Activated naive CD4-positive, alpha-beta T cell treated with anti-CD3 and anti-CD28 coated beads, Interleukin-2, amount 10 ng/mL, durations not matched to agents 7 days and 5 days (primary cell): ENCODE measurements at regions not wholly inside any gene's neighbourhood (a gene's known extent, or its start where the extent isn't known, plus 50 kb on each side); places are given as distances from the start of the nearest gene placed in this dataset.

Experiments used
- CTCF ChIA-PET: fragments of 350-600 bp; sonication (Branson Sonifier 250); formaldehyde crosslinking; loops from one replicate; lab custom pipeline; 2021; ENCODE audit warnings: antibody characterized with exemption; lab: Charles Lee
- DNase-seq: peaks from one replicate; pipeline ENCODE4 v3.0.0-alpha.2; 2020
- H3K27ac Mint-ChIP-seq: one replicate; pipeline ENCODE4 v1.8.0; 2021; ENCODE audit warnings: mild to moderate bottlenecking, moderate library complexity, mixed read lengths
- H3K27me3 Mint-ChIP-seq: one replicate; pipeline ENCODE4 v1.8.0; 2021; ENCODE audit warnings: mild to moderate bottlenecking, mixed read lengths
- H3K36me3 Mint-ChIP-seq: one replicate; pipeline ENCODE4 v1.8.0; 2021; ENCODE audit warnings: mixed read lengths
- H3K4me1 Mint-ChIP-seq: one replicate; pipeline ENCODE4 v1.8.0; 2021; ENCODE audit warnings: mixed read lengths
- H3K4me3 Mint-ChIP-seq: one replicate; pipeline ENCODE4 v1.8.0; 2021; ENCODE audit warnings: mild to moderate bottlenecking, moderate library complexity, mixed read lengths
- H3K9me3 Mint-ChIP-seq: one replicate; pipeline ENCODE4 v1.8.0; 2021; ENCODE audit warnings: mixed read lengths

DNA sequence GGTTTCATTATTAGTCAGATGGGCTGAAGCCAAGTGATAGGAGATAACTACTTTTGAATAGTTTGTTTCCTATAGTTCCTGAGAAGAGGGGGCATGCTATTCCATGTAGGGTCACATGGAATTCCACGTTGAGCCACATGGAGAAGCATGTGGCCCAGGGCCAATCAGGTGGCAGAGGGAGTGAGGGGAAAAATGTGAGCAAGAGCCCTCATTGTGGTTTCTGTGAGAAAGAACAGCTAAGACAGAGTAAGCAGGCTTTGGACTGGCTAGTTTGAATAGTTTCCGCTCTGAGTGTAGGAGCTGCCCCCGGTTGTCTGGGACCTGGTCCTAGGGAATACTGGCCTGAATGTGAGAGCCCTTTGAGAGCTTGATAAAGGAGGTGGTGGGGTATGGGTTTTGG lies 69.9 kb upstream of the CNTNAP4 start:
- H3K4me3 Mint-ChIP-seq, result no peak overlapping the region
- H3K4me1 Mint-ChIP-seq, result no peaks in the 10 kb centered on the region
- H3K9me3 Mint-ChIP-seq, result peaks cover 3% of the 10 kb centered on the region
- CTCF ChIA-PET, result no interaction called here
- no peak for DNase-seq
- no peak overlapping the region for H3K27ac Mint-ChIP-seq
- no peaks in the 10 kb centered on the region for H3K27me3 Mint-ChIP-seq
- H3K36me3 Mint-ChIP-seq, result no peaks in the 10 kb centered on the region

DNA sequence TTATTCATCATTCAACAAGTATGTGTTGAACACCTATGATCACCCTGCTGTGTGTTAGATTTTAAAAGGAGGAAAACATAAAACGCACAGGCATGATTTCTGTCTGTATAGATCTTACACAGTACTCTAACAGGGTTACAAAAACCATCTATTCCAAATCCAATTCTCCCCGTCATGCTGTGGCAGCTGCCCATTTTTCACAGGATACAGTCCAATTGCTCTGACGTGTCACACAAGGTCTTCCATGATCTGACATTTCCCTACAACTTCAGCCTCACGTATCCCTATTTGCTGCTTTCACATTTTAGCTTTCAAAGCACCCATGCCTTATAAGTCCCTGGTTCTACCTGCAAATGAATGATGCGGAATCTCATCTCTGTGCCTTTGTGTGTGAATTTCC lies 67.0 kb upstream of the CNTNAP4 start:
- CTCF ChIA-PET, result no interaction called here
- Mint-ChIP-seq H3K9me3 (peaks cover 4% of the 10 kb centered on the region), H3K4me1 (no peaks in the 10 kb centered on the region), H3K27ac (no peak overlapping the region), H3K27me3 (no peaks in the 10 kb centered on the region), H3K4me3 (no peak overlapping the region), H3K36me3 (no peaks in the 10 kb centered on the region)
- DNase-seq, result no peak

DNA sequence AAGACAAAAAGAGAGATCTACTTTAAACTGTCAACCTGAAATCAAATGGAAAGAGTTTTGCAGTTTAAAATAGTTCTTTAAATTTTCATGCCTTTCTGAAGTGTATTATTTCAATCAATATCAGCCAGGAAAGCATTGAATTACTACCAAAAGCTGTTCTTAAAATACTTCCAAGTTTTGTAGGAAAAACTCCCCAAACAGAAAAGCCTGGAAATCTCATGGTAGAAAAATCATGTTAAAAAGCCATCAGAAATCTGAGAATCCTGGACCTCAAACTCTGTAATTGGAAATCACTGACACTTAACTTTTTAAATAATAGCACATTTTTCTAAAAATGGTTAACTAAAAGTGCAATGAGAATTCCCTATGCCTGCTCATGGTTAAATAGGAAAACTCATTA lies 63.3 kb upstream of the CNTNAP4 start:
- no peak for DNase-seq
- no peak overlapping the region for H3K4me3 Mint-ChIP-seq
- peaks cover 4% of the 10 kb centered on the region for H3K9me3 Mint-ChIP-seq
- H3K4me1 Mint-ChIP-seq, result no peaks in the 10 kb centered on the region
- no peaks in the 10 kb centered on the region for H3K27me3 Mint-ChIP-seq
- no peak overlapping the region for H3K27ac Mint-ChIP-seq
- no peaks in the 10 kb centered on the region for H3K36me3 Mint-ChIP-seq
- CTCF ChIA-PET, result interaction anchor here (0.6 kb wide), 1 partner anchor 744 kb away, joined by 3 read pairs; no protein-coding TSS in a partner anchor

DNA sequence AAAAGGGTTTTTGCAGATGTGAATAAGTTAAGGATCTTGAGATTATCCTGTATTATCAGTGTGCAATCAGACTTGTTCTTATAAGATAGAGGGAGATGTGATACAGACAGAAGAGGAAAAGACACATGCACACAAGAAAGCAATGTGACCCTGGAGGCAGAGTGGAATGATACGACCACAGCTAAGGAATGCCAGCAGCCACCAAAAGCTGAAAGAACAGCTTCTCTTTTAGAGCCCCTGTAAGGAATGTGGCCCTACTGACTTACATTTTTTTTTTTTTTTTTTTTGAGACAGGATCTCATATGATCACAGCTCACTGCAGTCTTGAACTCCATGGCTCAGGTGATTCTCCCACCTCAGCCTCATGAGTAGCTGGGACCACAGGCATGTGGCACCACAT lies 62.3 kb upstream of the CNTNAP4 start:
- Mint-ChIP-seq H3K9me3 (peaks cover 4% of the 10 kb centered on the region), H3K36me3 (no peaks in the 10 kb centered on the region), H3K27ac (no peak overlapping the region), H3K4me1 (no peaks in the 10 kb centered on the region), H3K27me3 (no peaks in the 10 kb centered on the region), H3K4me3 (no peak overlapping the region)
- no peak for DNase-seq
- CTCF ChIA-PET, result no interaction called here

DNA sequence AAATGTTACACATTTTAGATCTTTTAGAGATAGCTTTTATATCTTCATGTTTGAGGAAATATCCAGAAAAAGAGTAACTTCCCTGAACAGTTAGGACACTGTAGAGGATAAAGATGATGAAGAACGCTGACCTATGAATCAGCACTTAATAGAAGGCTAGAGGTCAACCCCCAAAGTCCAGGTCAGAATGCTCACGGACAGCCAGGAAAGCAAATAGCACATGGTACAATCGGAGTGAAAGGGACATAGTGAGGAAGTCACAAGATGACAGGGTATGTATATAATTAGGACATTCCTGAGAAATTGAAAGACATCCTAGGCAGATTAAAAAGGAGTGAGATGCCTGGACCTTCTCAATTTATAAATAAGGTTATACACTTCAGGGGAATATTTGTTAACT lies 55.1 kb upstream of the CNTNAP4 start:
- Mint-ChIP-seq H3K4me3 (no peak overlapping the region), H3K27ac (no peak overlapping the region), H3K36me3 (no peaks in the 10 kb centered on the region), H3K27me3 (no peaks in the 10 kb centered on the region), H3K4me1 (no peaks in the 10 kb centered on the region), H3K9me3 (no peaks in the 10 kb centered on the region)
- CTCF ChIA-PET, result no interaction called here
- DNase-seq, result no peak

DNA sequence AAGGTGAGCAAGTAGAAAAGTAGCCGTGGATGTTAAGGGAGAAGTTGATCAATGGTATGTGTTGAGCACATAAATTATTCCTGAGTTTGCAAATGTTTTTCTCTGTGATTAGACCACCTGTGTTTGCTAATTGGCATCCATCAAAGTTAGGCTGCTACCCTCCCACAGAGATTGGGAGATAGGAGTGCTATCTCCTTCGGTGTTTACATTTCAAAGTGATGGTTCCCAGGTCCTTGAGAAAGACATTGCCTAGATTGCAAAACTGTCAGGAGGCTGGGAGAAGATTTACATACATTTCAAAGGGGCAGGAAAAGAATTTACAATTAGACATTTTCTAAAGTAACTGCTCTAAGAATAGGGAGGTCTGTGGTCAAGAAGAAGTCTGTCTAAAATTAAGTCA lies 54.3 kb upstream of the CNTNAP4 start:
- no peaks in the 10 kb centered on the region for H3K4me1 Mint-ChIP-seq
- no peaks in the 10 kb centered on the region for H3K36me3 Mint-ChIP-seq
- no peak for DNase-seq
- H3K27me3 Mint-ChIP-seq, result no peaks in the 10 kb centered on the region
- CTCF ChIA-PET, result no interaction called here
- peaks cover 4% of the 10 kb centered on the region for H3K9me3 Mint-ChIP-seq
- H3K27ac Mint-ChIP-seq, result no peak overlapping the region
- H3K4me3 Mint-ChIP-seq, result no peak overlapping the region

DNA sequence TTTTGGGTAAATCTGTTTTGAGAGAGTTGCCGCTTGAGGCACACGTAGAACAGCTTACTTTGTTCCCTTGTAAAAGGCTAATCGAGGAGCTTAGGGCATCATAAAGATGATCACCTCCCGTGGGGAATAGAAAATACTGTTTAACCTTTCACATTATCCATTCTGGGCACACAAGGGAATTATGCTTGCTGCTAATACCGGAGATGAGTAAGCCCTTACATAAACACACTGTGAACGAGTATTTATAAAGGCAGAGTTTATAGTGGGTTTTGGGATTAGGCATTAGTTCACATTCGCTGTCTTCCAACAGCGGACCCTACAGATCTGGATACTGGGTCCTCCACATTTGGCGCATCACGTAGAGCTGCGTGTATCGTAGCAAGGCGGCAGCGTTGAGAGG lies 51.2 kb upstream of the CNTNAP4 start:
- no peaks in the 10 kb centered on the region for H3K4me1 Mint-ChIP-seq
- peaks cover 9% of the 10 kb centered on the region for H3K9me3 Mint-ChIP-seq
- DNase-seq, result no peak
- no peak overlapping the region for H3K27ac Mint-ChIP-seq
- CTCF ChIA-PET, result no interaction called here
- H3K36me3 Mint-ChIP-seq, result no peaks in the 10 kb centered on the region
- H3K4me3 Mint-ChIP-seq, result no peak overlapping the region
- H3K27me3 Mint-ChIP-seq, result no peaks in the 10 kb centered on the region

DNA sequence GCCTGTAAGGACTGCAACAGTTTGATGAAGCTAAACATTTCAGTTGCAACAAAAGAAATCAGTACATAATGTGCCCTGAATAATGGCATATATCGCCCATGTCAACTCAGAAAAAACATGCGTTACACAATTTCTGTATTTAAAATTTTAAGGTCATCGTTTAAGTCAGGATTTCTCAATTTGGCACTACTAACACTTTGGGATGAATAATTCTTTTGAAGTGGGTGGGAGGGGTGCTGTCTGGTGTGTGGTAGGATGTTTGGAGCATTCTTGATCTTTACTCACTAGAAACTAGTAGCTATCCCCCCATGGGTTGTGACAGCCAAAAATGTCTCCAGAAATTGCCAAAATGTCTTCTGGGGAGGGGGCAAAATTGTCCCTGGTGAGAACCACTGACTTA lies 50.7 kb upstream of the CNTNAP4 start:
- no peak overlapping the region for H3K4me3 Mint-ChIP-seq
- no peak for DNase-seq
- no peak overlapping the region for H3K27ac Mint-ChIP-seq
- no peaks in the 10 kb centered on the region for H3K36me3 Mint-ChIP-seq
- H3K4me1 Mint-ChIP-seq, result no peaks in the 10 kb centered on the region
- no peaks in the 10 kb centered on the region for H3K27me3 Mint-ChIP-seq
- peaks cover 12% of the 10 kb centered on the region for H3K9me3 Mint-ChIP-seq
- CTCF ChIA-PET, result no interaction called here
